ENCODE measurements at regions not wholly inside any gene's neighbourhood (a gene's known extent, or its start where the extent isn't known, plus 50 kb on each side); places are given as distances from the start of the nearest gene placed in this dataset.

DNA sequence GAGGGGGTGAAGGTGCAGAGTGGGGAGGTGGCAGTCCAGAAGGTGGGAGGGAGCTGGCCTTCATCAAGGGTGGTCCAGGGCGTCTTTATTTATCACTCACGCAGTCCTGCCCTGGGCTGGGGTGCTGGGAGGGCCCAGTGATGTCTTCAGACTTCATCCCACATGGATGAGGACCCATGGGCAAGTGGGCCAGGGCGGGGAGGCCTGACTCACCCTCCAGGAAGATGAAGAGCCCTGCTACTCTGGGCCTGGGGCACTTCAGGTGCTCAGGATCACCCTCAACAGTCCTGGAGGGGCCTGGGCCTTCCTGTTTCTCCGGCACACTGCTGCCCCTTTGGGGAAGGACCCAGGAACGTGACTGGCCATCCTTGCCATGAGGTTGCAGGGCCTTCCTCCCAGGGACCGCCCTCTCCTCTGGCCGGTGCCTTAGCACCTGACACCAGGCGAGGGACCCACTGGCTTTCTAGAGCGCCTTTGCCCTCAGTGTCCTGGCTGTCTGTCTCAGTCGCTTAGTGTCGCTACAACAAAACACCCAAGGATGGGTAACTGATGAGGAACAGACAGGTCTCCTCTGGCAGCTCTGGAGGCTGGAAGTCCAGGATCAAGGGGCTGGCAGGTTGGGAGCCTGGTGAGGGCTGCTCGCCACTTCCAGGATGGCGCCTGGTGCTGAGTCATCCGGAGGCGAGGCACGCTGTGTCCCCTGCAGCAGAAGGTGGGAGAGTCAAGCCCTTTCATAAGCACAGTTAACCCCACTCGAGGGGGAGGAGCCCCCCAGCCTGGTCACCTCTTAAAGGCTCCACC lies 57.8 kb upstream of the HS6ST1 start:
- no peaks in the 10 kb centered on the region for H3K4me1 ChIP-seq (ENCODE audit: low read length)
- H3K79me2 ChIP-seq (ENCODE audit: low read length) = no peaks in the 10 kb centered on the region
- no peak overlapping the region for H3K27ac ChIP-seq (ENCODE audit: low read length)
- no peaks in the 10 kb centered on the region for H3K9me3 ChIP-seq (ENCODE audit: insufficient read depth, low read length)
- H4K20me1 ChIP-seq (ENCODE audit: insufficient read depth, low read length) = no peaks in the 10 kb centered on the region
- H3K27me3 ChIP-seq (ENCODE audit: low read depth, low read length) = no peaks in the 10 kb centered on the region
- no peak overlapping the region for H2AFZ ChIP-seq (ENCODE audit: low read depth, low read length)
- TF ChIP-seq, protein P1, sequence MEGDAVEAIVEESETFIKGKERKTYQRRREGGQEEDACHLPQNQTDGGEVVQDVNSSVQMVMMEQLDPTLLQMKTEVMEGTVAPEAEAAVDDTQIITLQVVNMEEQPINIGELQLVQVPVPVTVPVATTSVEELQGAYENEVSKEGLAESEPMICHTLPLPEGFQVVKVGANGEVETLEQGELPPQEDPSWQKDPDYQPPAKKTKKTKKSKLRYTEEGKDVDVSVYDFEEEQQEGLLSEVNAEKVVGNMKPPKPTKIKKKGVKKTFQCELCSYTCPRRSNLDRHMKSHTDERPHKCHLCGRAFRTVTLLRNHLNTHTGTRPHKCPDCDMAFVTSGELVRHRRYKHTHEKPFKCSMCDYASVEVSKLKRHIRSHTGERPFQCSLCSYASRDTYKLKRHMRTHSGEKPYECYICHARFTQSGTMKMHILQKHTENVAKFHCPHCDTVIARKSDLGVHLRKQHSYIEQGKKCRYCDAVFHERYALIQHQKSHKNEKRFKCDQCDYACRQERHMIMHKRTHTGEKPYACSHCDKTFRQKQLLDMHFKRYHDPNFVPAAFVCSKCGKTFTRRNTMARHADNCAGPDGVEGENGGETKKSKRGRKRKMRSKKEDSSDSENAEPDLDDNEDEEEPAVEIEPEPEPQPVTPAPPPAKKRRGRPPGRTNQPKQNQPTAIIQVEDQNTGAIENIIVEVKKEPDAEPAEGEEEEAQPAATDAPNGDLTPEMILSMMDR (IDR thresholded peaks at IDR 0.05; ENCODE audit: low read depth, low read length) = no peak
- TF ChIP-seq EZH2phosphoT487 (IDR thresholded peaks at IDR 0.05; ENCODE audit: low read depth) = no peak
- H3K36me3 ChIP-seq (replicated peaks; ENCODE audit: low read depth, low read length) = no peaks in the 10 kb centered on the region
- H3K9ac ChIP-seq (ENCODE audit: low read length) = no peak overlapping the region
- no peak overlapping the region for H3K4me3 ChIP-seq (ENCODE audit: low read length)
- H3K4me2 ChIP-seq (ENCODE audit: low read length) = no peak overlapping the region

DNA sequence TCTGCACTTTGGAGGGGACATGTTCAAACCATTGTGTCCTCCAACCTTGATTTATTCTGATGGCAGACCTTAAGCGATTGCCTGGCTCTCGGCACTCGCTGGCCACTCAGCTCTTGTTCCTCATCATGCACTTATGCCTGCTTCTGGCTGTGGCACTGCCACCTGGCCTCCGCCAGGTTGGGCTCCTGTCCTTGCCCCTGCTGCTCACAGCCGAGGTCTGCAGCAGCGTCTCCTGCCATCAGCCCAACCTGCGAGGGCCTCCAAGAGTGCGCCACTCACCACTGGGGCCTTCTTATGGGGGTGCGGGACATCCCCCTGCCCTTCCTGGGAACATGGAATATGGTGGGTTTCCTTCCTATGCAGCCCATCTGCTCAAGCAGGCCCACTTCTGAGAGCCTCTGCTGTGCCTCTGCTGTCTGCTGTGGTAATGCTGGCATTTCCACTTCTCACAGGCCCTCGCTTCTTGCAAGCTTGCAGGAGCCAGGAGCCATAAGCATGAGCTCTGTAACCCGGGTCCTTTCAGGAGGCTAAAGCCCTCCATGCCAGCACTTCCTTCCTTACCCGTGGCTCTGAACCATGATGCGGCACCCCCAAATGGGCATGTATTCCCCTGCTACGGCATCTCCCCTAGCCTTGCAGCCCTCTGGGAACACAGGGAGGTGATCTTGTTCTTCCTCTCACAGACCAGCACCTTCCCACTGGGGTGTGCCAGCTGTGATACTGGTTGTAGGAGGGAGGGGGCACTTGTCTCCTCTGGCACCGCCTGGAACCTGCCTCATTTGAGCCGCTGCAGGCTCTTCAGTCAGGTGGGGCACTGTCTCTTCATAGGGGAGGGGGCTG lies 58.6 kb upstream of the HS6ST1 start:
- no peak overlapping the region for H3K9ac ChIP-seq (ENCODE audit: low read length)
- no peaks in the 10 kb centered on the region for H3K9me3 ChIP-seq (ENCODE audit: insufficient read depth, low read length)
- no peaks in the 10 kb centered on the region for H4K20me1 ChIP-seq (ENCODE audit: insufficient read depth, low read length)
- no peaks in the 10 kb centered on the region for H3K4me1 ChIP-seq (ENCODE audit: low read length)
- H3K27me3 ChIP-seq (ENCODE audit: low read depth, low read length) = peaks cover 5% of the 10 kb centered on the region; the same call in 1 of the 2 replicates
- no peaks in the 10 kb centered on the region for H3K79me2 ChIP-seq (ENCODE audit: low read length)
- no peak overlapping the region for H3K27ac ChIP-seq (ENCODE audit: low read length)
- no peak overlapping the region for H3K4me3 ChIP-seq (ENCODE audit: low read length)
- H2AFZ ChIP-seq (ENCODE audit: low read depth, low read length) = no peak overlapping the region
- TF ChIP-seq EZH2phosphoT487 (IDR thresholded peaks at IDR 0.05; ENCODE audit: low read depth) = no peak
- TF ChIP-seq, protein P1 (IDR thresholded peaks at IDR 0.05; ENCODE audit: low read depth, low read length) = no peak
- H3K4me2 ChIP-seq (ENCODE audit: low read length) = no peak overlapping the region
- H3K36me3 ChIP-seq (replicated peaks; ENCODE audit: low read depth, low read length) = no peaks in the 10 kb centered on the region

DNA sequence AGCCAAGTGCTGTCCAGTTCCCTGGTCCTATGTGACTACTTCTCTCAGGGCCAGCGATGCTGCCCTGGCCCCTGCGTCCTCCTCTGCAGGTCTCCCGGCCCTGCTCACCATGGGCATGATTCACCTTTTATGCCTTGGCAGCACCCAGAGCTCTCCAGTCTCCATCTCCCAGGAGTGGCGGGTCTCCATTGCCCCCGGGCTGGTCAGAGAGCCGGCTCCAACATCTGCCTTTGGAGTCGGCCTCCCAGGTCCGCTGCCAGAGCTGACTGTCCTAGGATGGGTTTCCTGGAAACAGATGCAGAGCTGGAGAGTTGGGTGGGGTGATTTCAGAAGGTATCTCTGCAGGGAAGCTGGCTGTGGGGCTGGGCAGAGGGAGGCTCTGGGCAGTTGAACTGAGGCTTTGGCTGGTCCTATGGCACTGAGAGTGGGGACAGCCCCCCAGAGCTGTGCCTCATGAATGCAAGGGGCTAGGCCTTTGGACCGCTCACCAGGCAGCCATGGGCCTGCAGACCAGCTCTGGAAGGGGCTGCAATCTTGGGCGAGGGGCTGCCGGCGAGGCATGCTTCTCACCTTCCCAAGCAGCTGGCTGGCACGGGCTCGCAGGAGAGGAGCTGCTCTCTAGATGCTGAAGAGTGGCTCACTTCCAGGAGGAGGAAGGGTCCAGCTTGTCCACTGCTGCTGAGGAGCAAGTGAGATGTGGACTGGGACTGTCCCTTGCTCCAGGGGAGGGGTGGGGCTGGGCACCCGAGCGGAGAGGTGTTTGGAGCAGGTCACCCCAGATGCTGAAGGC lies 59.8 kb upstream of the HS6ST1 start:
- no peaks in the 10 kb centered on the region for H4K20me1 ChIP-seq (ENCODE audit: insufficient read depth, low read length)
- no peak overlapping the region for H3K4me2 ChIP-seq (ENCODE audit: low read length)
- no peak overlapping the region for H2AFZ ChIP-seq (ENCODE audit: low read depth, low read length)

More for the DNA sequence above, 59.8 kb upstream of the HS6ST1 start:
- no peak overlapping the region for H3K27ac ChIP-seq (ENCODE audit: low read length)
- peaks cover 5% of the 10 kb centered on the region; the same call in 1 of the 2 replicates for H3K27me3 ChIP-seq (ENCODE audit: low read depth, low read length)
- H3K9me3 ChIP-seq (ENCODE audit: insufficient read depth, low read length) = no peaks in the 10 kb centered on the region
- H3K79me2 ChIP-seq (ENCODE audit: low read length) = no peaks in the 10 kb centered on the region
- H3K4me3 ChIP-seq (ENCODE audit: low read length) = no peak overlapping the region
- no peak overlapping the region for H3K9ac ChIP-seq (ENCODE audit: low read length)
- no peaks in the 10 kb centered on the region for H3K36me3 ChIP-seq (replicated peaks; ENCODE audit: low read depth, low read length)
- H3K4me1 ChIP-seq (ENCODE audit: low read length) = no peaks in the 10 kb centered on the region
- TF ChIP-seq, protein P1 (IDR thresholded peaks at IDR 0.05; ENCODE audit: low read depth, low read length) = no peak
- no peak for TF ChIP-seq EZH2phosphoT487 (IDR thresholded peaks at IDR 0.05; ENCODE audit: low read depth)
